DMS153 treated with DMSO at 0.1 percent for 48 hours (cell line): ENCODE measurements at regions not wholly inside any gene's neighbourhood (a gene's known extent, or its start where the extent isn't known, plus 50 kb on each side); places are given as distances from the start of the nearest gene placed in this dataset.
A peak's percentile ranks its signal among the peaks of the same experiment; 100 is the strongest.

Experiments
- DNase-seq: peaks from one replicate; lab custom pipeline; 2025; ENCODE audit not compliant: unreplicated experiment; lab: John Stamatoyannopoulos, UW

DNA sequence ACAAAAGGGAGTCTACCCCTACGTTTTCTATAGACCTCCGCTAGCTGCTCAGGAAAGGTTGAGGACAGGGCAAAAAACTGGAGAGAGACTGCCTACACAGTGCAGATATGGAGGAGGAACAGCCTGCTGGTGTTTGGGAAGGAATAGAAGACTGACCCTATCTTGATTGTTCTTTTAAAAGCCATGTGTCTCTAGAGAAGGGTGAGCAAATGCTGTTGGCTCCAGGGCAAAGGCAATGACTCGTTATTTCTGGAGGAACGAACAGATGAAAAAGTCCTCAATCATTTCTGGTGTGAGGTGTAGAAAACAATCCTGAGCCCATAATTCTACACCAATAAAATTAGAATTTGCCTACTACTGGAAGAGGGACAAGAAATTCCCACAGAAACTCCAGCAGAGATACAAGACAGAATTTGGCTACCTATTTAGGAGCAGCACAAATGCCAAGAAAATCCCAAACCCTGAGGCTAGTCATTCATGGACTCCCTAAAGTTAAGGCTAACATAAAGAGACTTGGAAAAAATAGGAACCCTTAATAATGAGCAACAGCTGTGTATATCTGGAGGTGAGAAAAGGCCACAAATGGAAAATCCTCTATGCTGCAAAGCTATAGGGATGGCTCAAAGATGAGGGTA lies 1206.3 kb upstream of the CNTN5 start:
- no peak for DNase-seq

- no peak for DNase-seq
Measured at GRCh38 chr11:97815667-97816066, 1205.1 kb upstream of the CNTN5 start.

- no peak for DNase-seq
Measured at GRCh38 chr11:97832451-97832850, 1188.3 kb upstream of the CNTN5 start.

DNA sequence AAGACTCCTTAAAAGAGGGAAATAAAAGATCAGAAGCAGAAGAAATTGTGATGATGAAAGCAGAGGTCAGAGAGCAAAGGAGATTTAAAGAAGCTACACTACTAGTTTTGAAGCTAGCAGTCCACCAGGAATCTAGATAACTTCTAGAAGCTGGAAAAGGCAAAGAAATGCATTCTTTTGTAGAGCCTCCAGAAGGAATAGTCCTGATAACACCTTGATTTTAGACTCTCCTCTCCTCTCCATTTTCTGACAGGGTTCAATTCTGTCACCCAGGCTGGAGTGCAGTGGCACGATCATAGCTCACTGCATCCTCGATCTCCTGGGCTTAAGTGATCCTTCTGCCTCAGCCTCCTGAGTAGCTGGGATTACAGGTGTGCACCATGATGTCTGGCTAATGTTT lies 1187.3 kb upstream of the CNTN5 start:
- DNase-seq = no peak

DNA sequence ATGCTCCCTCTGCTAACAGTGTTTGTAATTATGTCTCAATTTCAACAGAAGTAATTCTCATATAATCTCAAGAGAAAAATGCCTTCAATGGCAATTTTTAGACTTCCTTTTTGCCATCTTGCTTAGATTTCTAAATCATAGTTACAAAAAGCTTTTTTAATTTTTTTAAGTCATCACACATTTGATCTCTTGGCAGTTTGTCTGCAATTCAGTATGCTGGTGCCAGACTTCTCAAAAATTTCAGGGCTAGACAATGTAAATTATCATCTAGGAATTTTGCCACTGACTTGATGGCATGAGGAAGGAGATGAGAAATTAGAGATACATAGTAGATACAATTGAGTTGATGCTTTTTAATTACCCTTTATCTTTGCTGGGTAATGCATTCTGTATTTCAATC lies 1176.7 kb upstream of the CNTN5 start:
- DNase-seq = no peak

DNA sequence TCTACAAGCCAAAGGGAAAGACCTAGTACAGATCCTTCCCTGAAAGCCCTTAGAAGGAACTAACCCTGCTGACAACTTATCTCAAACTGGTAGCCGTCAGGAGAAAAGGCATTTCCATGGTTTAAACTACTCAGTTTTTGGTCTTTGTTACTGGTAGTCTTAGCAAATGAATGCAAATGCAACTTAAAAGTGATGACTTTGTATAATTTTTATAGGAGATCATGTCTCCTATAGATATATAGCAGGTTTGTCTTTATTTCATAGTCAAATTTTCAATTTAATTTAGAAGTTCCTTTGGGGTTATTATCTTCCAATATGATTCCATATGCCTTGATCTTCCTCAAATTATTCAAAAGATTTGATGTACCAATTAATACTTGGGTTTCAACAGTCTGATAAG lies 1173.0 kb upstream of the CNTN5 start:
- no peak for DNase-seq

GRCh38 chr11:97850701-97851100 lies 1170.0 kb upstream of the CNTN5 start:
- no peak for DNase-seq

DNA sequence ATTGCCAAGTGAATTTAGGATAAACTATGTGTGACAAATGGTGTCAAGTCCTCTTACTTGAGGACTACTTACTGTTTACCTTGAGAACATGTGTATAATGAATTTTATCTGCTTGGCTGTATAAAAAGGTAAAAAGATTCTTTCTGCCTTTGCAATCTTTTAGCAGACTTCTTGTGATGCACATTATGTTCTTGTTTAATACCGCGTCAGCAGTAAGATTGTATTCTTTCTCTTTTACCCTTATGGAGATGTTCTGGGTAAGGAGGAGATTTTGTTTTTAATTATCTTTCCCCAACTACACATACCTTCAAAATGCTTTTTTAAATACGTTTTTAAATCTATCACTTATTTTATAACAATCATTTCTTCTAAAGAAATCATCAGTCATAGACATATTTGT lies 1166.4 kb upstream of the CNTN5 start:
- DNase-seq = no peak

DNA sequence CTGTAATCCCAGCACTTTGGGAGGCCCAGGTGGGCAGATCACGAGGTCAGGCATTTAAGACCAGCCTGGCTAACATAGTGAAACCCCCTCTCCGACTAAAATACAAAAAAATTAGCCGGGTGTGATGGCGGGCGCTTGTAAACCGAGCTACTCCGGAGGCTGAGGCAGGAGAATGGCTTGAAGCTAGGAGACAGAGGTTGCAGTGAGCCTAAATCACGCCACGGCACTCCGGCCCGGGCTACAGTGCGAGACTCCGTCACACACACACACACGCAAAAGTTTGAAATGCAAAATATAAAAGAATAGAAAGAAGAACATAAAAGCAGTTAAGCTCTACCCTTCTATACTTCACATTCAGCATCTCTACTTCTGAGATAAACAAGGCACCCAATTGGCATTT lies 1165.9 kb upstream of the CNTN5 start:
- no peak for DNase-seq

- DNase-seq = no peak
Measured at GRCh38 chr11:97856666-97857065, 1164.1 kb upstream of the CNTN5 start.

DNA sequence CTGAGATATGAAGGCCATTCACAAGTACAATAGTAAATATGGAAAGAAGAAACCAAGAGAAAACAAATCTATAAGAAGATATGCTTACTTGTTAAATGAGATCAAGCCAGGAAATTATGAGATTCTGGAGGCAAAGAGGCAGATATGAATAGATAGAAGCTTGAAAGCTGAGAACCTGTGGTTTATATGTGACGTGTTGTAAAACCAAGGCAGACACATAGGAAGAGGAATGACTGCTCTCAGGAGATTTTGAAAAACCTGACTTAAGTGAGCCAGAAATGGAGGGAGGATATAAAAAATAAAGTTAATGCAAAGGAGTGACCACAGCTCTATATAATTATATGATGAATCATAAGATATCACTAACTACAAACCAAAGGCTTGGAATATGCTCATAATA lies 1160.5 kb upstream of the CNTN5 start:
- DNase-seq = no peak

DNA sequence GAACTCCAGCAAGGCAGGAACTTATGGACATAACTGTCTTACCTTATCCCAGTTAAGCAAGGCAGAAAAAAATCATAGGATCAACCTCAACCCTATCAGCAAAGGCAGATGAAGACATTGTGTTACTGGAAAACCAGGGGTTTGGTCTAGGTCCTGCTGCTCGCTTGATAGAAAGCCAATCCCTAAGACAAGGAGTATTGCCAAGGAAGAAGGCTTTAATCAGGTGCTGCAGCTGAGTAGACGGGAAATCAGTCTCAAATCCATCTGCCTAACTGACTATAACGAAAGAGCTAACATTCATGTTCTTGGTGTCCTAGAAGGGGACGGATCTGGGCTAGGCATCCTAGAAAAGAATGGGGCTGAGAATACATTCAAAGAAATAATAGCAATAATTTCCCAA lies 1158.7 kb upstream of the CNTN5 start:
- DNase-seq = no peak

GRCh38 chr11:97865424-97866012 lies 1155.2 kb upstream of the CNTN5 start:
- no peak for DNase-seq

- no peak for DNase-seq
Measured at GRCh38 chr11:97871816-97872215, 1148.9 kb upstream of the CNTN5 start.

DNA sequence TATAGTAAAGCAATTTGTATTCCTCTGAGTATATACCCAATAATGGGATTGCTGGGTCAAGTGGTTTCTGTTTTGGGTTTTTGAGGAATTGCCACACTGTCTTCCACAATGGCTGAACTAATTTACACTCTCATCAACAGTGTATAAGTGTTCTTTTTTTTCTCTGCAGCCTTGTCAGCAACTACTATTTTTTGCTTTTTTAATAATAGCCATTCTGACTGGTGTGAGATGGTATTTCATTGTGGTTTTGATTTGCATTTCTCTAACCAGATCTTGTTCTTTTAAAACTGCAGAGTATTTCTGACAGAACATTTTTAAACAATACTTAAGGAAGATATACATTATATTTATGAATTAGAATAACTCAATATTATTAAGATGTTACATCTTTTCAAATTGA lies 1140.5 kb upstream of the CNTN5 start:
- DNase-seq = no peak

DNA sequence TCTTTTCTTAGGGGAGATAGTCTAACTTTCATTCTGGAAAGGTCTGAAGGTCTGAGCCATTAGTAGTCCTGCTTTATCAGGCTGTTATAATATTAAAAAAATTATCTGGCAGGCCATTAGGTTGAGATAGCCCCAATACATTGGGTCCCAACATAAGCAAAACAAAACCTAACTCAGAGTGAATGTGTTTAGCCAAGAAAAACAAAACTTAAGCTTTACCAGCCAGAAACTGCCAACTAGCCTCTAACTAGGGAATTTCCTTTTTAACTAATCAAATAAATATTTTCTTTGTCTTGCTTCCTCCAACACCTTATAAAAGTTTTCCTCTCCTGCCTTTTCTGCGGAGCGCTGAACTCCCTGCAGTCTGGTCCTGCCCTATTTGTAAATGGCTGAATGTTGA lies 1137.7 kb upstream of the CNTN5 start:
- DNase-seq = no peak

- DNase-seq = peak; percentile 20
Measured at GRCh38 chr11:97888641-97889040, 1132.1 kb upstream of the CNTN5 start.

DNA sequence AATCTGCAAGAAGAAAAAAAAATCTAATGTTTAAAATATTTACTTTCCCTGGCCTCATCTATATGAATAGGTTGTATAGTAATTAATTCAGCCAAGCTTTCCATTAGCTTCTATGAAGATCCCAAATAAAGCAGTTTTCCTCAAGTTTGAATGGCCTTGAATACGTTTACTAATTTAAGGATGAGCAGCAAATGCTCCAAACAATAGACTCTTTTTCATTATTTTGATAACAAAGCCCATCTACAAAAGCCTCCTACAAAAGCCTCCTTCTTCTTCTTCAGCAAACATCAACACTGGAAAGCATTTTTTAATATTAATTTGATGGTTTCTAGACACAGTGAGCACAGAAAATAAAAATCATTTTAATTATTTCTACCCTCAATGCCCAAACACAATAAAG lies 1130.3 kb upstream of the CNTN5 start:
- no peak for DNase-seq

DNA sequence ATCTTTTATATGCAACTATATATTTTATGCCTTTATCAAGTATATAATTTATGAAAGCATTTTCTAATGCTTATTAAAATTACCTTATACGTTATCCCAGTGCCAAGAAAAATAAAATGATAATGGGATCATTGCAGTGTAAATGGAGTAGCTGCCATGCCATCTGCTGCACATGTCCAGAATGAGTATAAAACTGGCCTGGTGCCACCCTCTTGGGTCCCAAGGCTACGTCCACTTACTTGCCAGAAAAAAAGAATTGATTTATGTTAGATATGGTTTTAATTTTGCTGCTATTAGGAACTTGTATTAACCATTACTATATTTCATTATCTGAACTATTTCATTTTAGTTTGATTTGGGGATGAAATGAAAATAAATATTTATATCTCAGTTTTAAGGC lies 1127.1 kb upstream of the CNTN5 start:
- peak; percentile 5 for DNase-seq

DNA sequence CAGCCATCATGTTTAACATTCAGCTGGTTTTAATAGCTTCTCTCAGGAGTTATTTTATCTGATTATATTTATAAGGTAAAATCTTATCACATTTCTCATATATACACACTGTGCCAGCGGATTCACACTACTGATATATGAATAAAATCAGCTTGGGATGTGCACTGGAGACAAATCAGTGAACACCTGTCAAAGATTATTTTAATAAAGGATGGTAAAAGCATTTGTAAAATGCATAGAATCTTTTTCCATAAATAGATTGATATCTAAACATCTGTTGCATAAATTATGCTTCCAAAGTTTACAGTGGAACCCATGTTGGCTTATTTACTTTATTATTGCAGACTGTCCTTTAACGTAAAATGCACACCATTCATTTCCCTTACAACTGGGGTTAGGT lies 1125.8 kb upstream of the CNTN5 start:
- no peak for DNase-seq

DNA sequence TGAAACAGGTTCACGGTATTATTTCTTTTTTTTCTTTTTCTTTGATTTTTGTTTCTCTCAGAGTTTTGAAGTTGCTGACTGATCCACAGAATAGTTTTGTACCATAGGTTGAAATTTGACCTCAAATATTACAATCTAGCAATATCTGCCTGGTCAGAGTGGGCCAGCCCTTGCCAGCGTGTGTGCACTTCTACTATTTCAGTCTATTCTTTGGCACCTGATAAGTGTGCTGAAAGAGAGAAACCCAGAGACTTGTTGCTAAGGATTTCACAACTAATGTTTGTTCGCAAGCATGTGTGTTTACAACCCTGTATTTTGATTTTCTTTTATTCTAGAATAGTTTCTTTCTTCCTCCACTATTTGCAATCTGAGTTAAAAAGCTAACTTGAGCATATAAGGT lies 1125.2 kb upstream of the CNTN5 start:
- no peak for DNase-seq

DNA sequence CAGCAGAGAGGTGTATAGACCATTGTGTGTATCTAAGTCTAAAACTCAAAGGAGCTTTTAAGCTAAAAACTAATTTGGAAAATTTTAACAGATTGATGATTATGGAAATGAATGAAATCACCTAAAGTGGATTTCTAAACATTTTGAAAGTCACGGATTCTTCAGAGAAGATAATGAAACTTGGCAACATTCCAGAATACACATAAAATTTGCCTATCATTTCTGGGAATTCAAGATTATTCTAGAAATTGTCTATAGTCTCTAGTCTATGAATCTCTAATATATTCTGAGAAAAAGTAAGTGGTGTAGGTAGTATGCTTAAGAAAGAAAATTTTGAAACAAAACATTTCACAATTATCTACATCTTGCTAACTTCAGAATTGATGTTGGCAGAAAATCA lies 1117.9 kb upstream of the CNTN5 start:
- DNase-seq = no peak

DNA sequence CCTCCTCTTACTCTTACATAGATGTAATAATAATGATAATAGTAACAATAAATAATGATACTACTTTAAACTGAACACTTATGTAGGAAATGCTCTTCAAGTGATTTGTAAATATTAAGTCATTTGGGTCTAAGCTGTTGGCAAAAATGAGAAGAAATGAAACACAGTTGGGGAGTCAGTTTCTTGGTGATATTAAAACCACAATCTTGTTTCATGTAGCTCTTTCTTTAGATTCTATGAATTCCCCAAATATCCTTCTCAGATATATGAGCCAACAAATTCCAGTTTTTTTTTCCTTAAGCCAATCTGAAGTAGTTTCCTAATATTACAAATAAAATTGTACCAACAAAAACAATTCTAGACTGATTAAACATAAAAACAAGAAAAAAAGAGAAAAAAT lies 1115.6 kb upstream of the CNTN5 start:
- no peak for DNase-seq
